HL-60 (cell line): ENCODE measurements at regions not wholly inside any gene's neighbourhood (a gene's known extent, or its start where the extent isn't known, plus 50 kb on each side); places are given as distances from the start of the nearest gene placed in this dataset.

ENCODE experiments used
- GABPA ChIP-seq: IDR thresholded peaks from 2 replicates; pipeline ENCODE4 v1.6.1; 2012; ENCODE audit warnings: low read depth
- POLR2AphosphoS5 ChIP-seq: IDR thresholded peaks from 2 replicates; pipeline ENCODE4 v1.6.1; 2012; ENCODE audit warnings: low read depth
- SPI1 ChIP-seq: IDR thresholded peaks from 2 replicates; pipeline ENCODE4 v1.6.1; 2012; ENCODE audit warnings: low read depth, mild to moderate bottlenecking, borderline replicate concordance
- TF ChIP-seq, protein P1 (sequence below): IDR thresholded peaks from one replicate; pipeline ENCODE4 v1.5.1; 2011; ENCODE audit warnings: low read length, control low read depth, inconsistent platforms; ENCODE audit not compliant: insufficient read depth
- TF ChIP-seq, protein P2 (sequence below): IDR thresholded peaks from 2 replicates; pipeline ENCODE4 v1.6.1; 2012; ENCODE audit warnings: low read depth; ENCODE audit not compliant: insufficient replicate concordance

DNA sequence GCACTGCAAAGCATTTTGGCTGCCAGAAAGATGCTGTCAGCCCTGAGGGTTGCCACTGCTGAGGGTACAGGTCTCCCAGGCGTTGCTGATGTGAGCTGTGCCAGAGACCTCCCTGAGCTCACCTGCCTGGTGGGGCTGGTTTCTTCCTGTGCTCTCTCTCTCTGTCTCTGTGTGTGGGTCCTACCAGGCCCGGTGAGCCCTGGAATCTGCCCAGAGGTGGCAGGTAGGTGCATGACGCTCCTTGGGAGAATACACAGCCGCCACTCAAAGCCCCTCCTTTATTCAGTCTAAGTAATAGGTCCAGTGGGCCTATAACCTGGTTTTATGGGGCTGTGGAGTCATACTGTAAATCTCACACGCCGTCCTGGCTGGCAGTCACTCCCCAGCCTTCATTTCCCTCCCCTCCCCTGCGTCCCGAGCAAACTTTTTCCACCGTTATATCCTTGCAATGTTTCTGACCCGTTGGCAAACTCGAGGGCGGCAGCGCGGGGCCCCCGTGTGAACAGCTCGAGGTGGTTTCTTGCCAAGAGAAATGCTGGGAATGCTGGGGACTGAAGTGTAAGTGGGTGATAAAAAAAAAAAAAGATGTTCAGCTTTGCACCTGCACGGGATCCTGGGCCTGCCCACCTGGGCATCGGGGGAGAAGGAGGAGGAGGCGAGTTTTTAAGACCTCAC lies 245.9 kb downstream of the CRLF2 start:
- TF ChIP-seq, protein P1, sequence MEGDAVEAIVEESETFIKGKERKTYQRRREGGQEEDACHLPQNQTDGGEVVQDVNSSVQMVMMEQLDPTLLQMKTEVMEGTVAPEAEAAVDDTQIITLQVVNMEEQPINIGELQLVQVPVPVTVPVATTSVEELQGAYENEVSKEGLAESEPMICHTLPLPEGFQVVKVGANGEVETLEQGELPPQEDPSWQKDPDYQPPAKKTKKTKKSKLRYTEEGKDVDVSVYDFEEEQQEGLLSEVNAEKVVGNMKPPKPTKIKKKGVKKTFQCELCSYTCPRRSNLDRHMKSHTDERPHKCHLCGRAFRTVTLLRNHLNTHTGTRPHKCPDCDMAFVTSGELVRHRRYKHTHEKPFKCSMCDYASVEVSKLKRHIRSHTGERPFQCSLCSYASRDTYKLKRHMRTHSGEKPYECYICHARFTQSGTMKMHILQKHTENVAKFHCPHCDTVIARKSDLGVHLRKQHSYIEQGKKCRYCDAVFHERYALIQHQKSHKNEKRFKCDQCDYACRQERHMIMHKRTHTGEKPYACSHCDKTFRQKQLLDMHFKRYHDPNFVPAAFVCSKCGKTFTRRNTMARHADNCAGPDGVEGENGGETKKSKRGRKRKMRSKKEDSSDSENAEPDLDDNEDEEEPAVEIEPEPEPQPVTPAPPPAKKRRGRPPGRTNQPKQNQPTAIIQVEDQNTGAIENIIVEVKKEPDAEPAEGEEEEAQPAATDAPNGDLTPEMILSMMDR: no peak
- TF ChIP-seq, protein P2, sequence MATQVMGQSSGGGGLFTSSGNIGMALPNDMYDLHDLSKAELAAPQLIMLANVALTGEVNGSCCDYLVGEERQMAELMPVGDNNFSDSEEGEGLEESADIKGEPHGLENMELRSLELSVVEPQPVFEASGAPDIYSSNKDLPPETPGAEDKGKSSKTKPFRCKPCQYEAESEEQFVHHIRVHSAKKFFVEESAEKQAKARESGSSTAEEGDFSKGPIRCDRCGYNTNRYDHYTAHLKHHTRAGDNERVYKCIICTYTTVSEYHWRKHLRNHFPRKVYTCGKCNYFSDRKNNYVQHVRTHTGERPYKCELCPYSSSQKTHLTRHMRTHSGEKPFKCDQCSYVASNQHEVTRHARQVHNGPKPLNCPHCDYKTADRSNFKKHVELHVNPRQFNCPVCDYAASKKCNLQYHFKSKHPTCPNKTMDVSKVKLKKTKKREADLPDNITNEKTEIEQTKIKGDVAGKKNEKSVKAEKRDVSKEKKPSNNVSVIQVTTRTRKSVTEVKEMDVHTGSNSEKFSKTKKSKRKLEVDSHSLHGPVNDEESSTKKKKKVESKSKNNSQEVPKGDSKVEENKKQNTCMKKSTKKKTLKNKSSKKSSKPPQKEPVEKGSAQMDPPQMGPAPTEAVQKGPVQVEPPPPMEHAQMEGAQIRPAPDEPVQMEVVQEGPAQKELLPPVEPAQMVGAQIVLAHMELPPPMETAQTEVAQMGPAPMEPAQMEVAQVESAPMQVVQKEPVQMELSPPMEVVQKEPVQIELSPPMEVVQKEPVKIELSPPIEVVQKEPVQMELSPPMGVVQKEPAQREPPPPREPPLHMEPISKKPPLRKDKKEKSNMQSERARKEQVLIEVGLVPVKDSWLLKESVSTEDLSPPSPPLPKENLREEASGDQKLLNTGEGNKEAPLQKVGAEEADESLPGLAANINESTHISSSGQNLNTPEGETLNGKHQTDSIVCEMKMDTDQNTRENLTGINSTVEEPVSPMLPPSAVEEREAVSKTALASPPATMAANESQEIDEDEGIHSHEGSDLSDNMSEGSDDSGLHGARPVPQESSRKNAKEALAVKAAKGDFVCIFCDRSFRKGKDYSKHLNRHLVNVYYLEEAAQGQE: no peak
- TF ChIP-seq POLR2AphosphoS5 (no peak), SPI1 (no peak), GABPA (no peak)
